Stomach (tissue), 8 donors: ENCODE measurements at regions not wholly inside any gene's neighbourhood (a gene's known extent, or its start where the extent isn't known, plus 50 kb on each side); places are given as distances from the start of the nearest gene placed in this dataset.

ENCODE experiments used
- DNase-seq, 2 donors: peaks; one replicate each; pipeline versions ENCODE4 v3.0.0 to v3.0.0-alpha.2; 2013 to 2019
- H3K27ac ChIP-seq, 5 donors: fragments of 200-600 bp in 4 of 5; sonication (generic) in 4 of 5; one replicate each; pipeline ENCODE4 v1.5.1; 2013 to 2019; ENCODE audit warnings: mild to moderate bottlenecking in 1 of 5, moderate library complexity in 1 of 5
- H3K27me3 ChIP-seq, 3 donors: fragments of 200-600 bp; sonication (generic); one replicate each; pipeline ENCODE4 v1.5.1; 2017 to 2019; ENCODE audit warnings: mixed run types in 1 of 3
- H3K36me3 ChIP-seq, 4 donors: fragments of 200-600 bp; sonication (generic); 1 replicate in 3 of 4; 2 replicates in 1 of 4; pipeline ENCODE4 v1.5.1; 2016 to 2019
- H3K4me1 ChIP-seq, 4 donors: fragments of 200-600 bp; sonication (generic); one replicate each; pipeline ENCODE4 v1.5.1; 2016 to 2019
- H3K4me3 ChIP-seq, 4 donors: fragments of 200-600 bp; sonication (generic) in 3 of 4; one replicate each; pipeline ENCODE4 v1.5.1; 2016 to 2019; ENCODE audit warnings: mild to moderate bottlenecking in 1 of 4
- H3K9me3 ChIP-seq, 4 donors: fragments of 200-600 bp; sonication (generic); one replicate each; pipeline ENCODE4 v1.5.1; 2016 to 2019
- CTCF ChIP-seq, 7 experiments: fragments of 450-650 bp in 4 of 7; fragments of 200-600 bp in 3 of 7; sonication (generic) in 3 of 7; IDR thresholded peaks; one replicate each; pipeline ENCODE4 v1.5.1; 2016 to 2019; ENCODE audit warnings: antibody characterized with exemption in 7 of 7, control low read depth in 2 of 7, mild to moderate bottlenecking in 1 of 7
- EP300 ChIP-seq: sonication (generic); formaldehyde crosslinking; IDR thresholded peaks from one replicate; pipeline ENCODE4 v1.6.1; 2017; ENCODE audit warnings: antibody characterized with exemption
- POLR2A ChIP-seq, 4 donors: fragments of 450-650 bp; IDR thresholded peaks; one replicate each; pipeline ENCODE4 v1.6.1; 2016; ENCODE audit warnings: antibody characterized with exemption in 4 of 4, control low read depth in 2 of 4, mild to moderate bottlenecking in 1 of 4, moderate library complexity in 1 of 4
- POLR2AphosphoS5 ChIP-seq, 3 donors: sonication (generic); formaldehyde crosslinking; IDR thresholded peaks; one replicate each; pipeline ENCODE4 v1.6.1; 2016; ENCODE audit warnings: antibody characterized with exemption in 3 of 3
- WGBS, 5 donors: extraction: QIAGEN DNeasy Blood & Tissue Kit in 3 of 5; methylation state at CpG; one replicate each; pipeline versions ENCODE4 v1.1.5 to v1.1.7; 2013 to 2018; 5-methylcytosine and 5-hydroxymethylcytosine counted together
- intact Hi-C: fragments of 100-400 bp; cut with DNase I; formaldehyde crosslinking; loops from one replicate; pipeline ENCODE4 v1.15.1; 2023; ENCODE audit warnings: low total_unique reads
- donor health status: healthy with polysubstance abuse.
- donor health status: Bipolar disorder and iron deficiency.
- donor health status: healthy.

GRCh38 chr1:81233591-81233990 is 567.1 kb upstream of the ADGRL2 start:
- Histone ChIP-seq H3K36me3 (no peaks in the 10 kb centered on the region), H3K4me1 (peaks cover 0 to 26% (median 7%) of the 10 kb centered on the region in 4 donors), H3K27ac (no peak overlapping the region), H3K4me3 (no peak overlapping the region), H3K27me3 (no peaks in the 10 kb centered on the region), H3K9me3 (no peaks in the 10 kb centered on the region)
- TF ChIP-seq POLR2AphosphoS5 (IDR thresholded peaks at IDR 0.05) (no peak), CTCF (IDR thresholded peaks at IDR 0.05) (no peak), EP300 (no peak), POLR2A (IDR thresholded peaks at IDR 0.05) (no peak)
- intact Hi-C loops: no loop called here
- DNase-seq: no peak
- 83 to 92% (median 86%) methylated on average over 1 of the region's 1 CpG for WGBS, 5 donors

DNA sequence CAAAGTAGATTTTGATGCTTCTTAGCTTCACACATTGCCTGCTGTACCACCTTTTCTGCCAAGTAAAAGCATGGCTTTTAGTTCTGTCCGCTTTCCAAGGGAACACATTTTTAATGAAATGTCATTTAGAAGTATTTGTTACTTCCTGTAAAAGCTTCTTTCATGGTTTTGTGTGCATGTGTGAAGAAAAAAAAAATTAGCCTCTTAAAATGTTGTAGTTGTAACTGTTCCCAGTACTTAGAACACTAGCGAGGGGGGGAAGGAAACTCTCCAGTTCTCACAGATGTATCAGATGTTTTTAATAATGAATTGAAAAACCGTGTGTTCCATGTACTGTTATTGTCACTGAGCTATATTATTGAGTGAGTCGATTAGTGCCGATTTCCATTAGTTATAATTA is 568.3 kb upstream of the ADGRL2 start:
- 22 to 34% (median 28%) methylated on average over 5 of the region's 5 CpGs for WGBS, 5 donors
- intact Hi-C loops: no loop called here
- no peak overlapping the region for H3K27ac ChIP-seq
- no peak for DNase-seq
- TF ChIP-seq EP300 (no peak), POLR2AphosphoS5 (IDR thresholded peaks at IDR 0.05) (no peak), CTCF (IDR thresholded peaks at IDR 0.05) (no peak), POLR2A (IDR thresholded peaks at IDR 0.05) (no peak)
- H3K4me1 ChIP-seq: peaks cover 0 to 14% (median 5%) of the 10 kb centered on the region in 4 donors
- H3K4me3 ChIP-seq: no peak overlapping the region
- H3K9me3 ChIP-seq: no peaks in the 10 kb centered on the region
- H3K36me3 ChIP-seq: no peaks in the 10 kb centered on the region
- H3K27me3 ChIP-seq: no peaks in the 10 kb centered on the region

- intact Hi-C loops: no loop called here
- WGBS, 5 donors: 55 to 91% (median 73%) methylated on average over 1 of the region's 1 CpG
- no peak for DNase-seq
- H3K4me1 ChIP-seq: peaks cover 0 to 12% (median 5%) of the 10 kb centered on the region in 4 donors
- H3K36me3 ChIP-seq: no peaks in the 10 kb centered on the region
- H3K9me3 ChIP-seq: no peaks in the 10 kb centered on the region
- TF ChIP-seq POLR2AphosphoS5 (IDR thresholded peaks at IDR 0.05) (no peak), CTCF (IDR thresholded peaks at IDR 0.05) (no peak), POLR2A (IDR thresholded peaks at IDR 0.05) (no peak), EP300 (no peak)
- H3K27ac ChIP-seq: no peak overlapping the region
- H3K4me3 ChIP-seq: no peak overlapping the region
- no peaks in the 10 kb centered on the region for H3K27me3 ChIP-seq
Observed at GRCh38 chr1:81231729-81232038, 569.0 kb upstream of the ADGRL2 start.

GRCh38 chr1:81230983-81231728 is 569.6 kb upstream of the ADGRL2 start:
- WGBS, 5 donors: 52 to 65% (median 61%) methylated on average over 6 of the region's 6 CpGs

More at GRCh38 chr1:81230983-81231728, 569.6 kb upstream of the ADGRL2 start:
- Histone ChIP-seq H3K4me3 (no peak overlapping the region), H3K27ac (no peak overlapping the region), H3K9me3 (no peaks in the 10 kb centered on the region), H3K4me1 (peaks cover 0 to 12% (median 5%) of the 10 kb centered on the region in 4 donors), H3K36me3 (no peaks in the 10 kb centered on the region), H3K27me3 (no peaks in the 10 kb centered on the region)
- intact Hi-C loops: no loop called here
- no peak for TF ChIP-seq EP300
- TF ChIP-seq CTCF (IDR thresholded peaks at IDR 0.05): no peak
- TF ChIP-seq POLR2A (IDR thresholded peaks at IDR 0.05): no peak
- TF ChIP-seq POLR2AphosphoS5 (IDR thresholded peaks at IDR 0.05): no peak
- DNase-seq: no peak
